Endodermal cell (in vitro differentiated cells): ENCODE measurements at regions not wholly inside any gene's neighbourhood (a gene's known extent, or its start where the extent isn't known, plus 50 kb on each side); places are given as distances from the start of the nearest gene placed in this dataset.

Experiments
- DNase-seq: peaks from one replicate; pipeline ENCODE4 v3.0.0-alpha.2; 2017
- H3K27ac ChIP-seq: 2 replicates; pipeline ENCODE4 v1.5.1; 2013; ENCODE audit warnings: mild to moderate bottlenecking, low read depth, low read length, moderate library complexity
- H3K27me3 ChIP-seq: 2 replicates; pipeline ENCODE4 v1.6.1; 2013; ENCODE audit warnings: mild to moderate bottlenecking, low read length, moderate library complexity; ENCODE audit not compliant: insufficient read depth, control insufficient read depth, poor library complexity, severe bottlenecking
- H3K36me3 ChIP-seq: 2 replicates; pipeline ENCODE4 v1.7.0; 2013; ENCODE audit warnings: mild to moderate bottlenecking, low read length, moderate library complexity; ENCODE audit not compliant: control insufficient read depth, insufficient read depth
- H3K4me1 ChIP-seq: one replicate; pipeline ENCODE4 v1.7.0; 2013; ENCODE audit warnings: low read length; ENCODE audit not compliant: control insufficient read depth, insufficient read depth
- H3K4me3 ChIP-seq: 2 replicates; pipeline ENCODE4 v1.5.1; 2013; ENCODE audit warnings: mild to moderate bottlenecking, low read length, moderate library complexity
- H3K9ac ChIP-seq: 2 replicates; pipeline ENCODE4 v1.6.1; 2013; ENCODE audit warnings: mild to moderate bottlenecking, low read length, moderate library complexity; ENCODE audit not compliant: poor library complexity, severe bottlenecking; ENCODE audit errors: extremely low read depth
- H3K9me3 ChIP-seq: 2 replicates; pipeline ENCODE4 v1.6.1; 2013; ENCODE audit warnings: mild to moderate bottlenecking, low read length, moderate library complexity; ENCODE audit not compliant: control insufficient read depth
- H3K27ac Mint-ChIP-seq: 2 replicates; pipeline ENCODE4 v1.8.0; 2020; ENCODE audit warnings: mixed read lengths
- H3K27me3 Mint-ChIP-seq: 2 replicates; pipeline ENCODE4 v1.8.0; 2021; ENCODE audit warnings: mild to moderate bottlenecking, mixed read lengths; ENCODE audit not compliant: insufficient read depth
- H3K36me3 Mint-ChIP-seq: 2 replicates; pipeline ENCODE4 v1.8.0; 2020; ENCODE audit warnings: low read depth, mixed read lengths
- H3K4me1 Mint-ChIP-seq: 2 replicates; pipeline ENCODE4 v1.8.0; 2020; ENCODE audit warnings: mixed read lengths
- H3K4me3 Mint-ChIP-seq: 2 replicates; pipeline ENCODE4 v1.8.0; 2020; ENCODE audit warnings: mild to moderate bottlenecking, moderate library complexity, mixed read lengths
- H3K9me3 Mint-ChIP-seq: 2 replicates; pipeline ENCODE4 v1.8.0; 2020; ENCODE audit warnings: mild to moderate bottlenecking, mixed read lengths
- WGBS, 2 experiments: methylation state at CpG; one replicate each; pipeline versions ENCODE4 v1.1.5 to v1.1.7; 2013; ENCODE audit warnings: missing lambda C conversion rate in 2 of 2, mixed read lengths in 1 of 2; ENCODE audit not compliant: insufficient coverage in 1 of 2, insufficient read length in 1 of 2; 5-methylcytosine and 5-hydroxymethylcytosine counted together
- TF ChIP-seq, protein P1 (sequence below): fragments of 200-600 bp; sonication (generic); conservative IDR thresholded peaks from 2 replicates; pipeline ENCODE4 v1.5.0; 2021; ENCODE audit warnings: antibody characterized with exemption, mild to moderate bottlenecking

- Mint-ChIP-seq H3K27me3 (peaks cover 3% of the 10 kb centered on the region), H3K4me3 (no peak overlapping the region), H3K9me3 (peaks cover 3% of the 10 kb centered on the region), H3K27ac (no peak overlapping the region), H3K36me3 (no peaks in the 10 kb centered on the region), H3K4me1 (peaks cover 6% of the 10 kb centered on the region)
- H3K4me1 ChIP-seq, result no peaks in the 10 kb centered on the region
- H3K27me3 ChIP-seq, result no peaks in the 10 kb centered on the region
- H3K9ac ChIP-seq, result no peak overlapping the region
- H3K4me3 ChIP-seq, result no peak overlapping the region
- WGBS, 2 experiments, result 90 to 100% methylated on average over 2 to 5 of the region's 5 CpGs
- peaks cover 16% of the 10 kb centered on the region for H3K9me3 ChIP-seq
- no peak overlapping the region for H3K27ac ChIP-seq
- no peak for DNase-seq
- TF ChIP-seq, protein P1, sequence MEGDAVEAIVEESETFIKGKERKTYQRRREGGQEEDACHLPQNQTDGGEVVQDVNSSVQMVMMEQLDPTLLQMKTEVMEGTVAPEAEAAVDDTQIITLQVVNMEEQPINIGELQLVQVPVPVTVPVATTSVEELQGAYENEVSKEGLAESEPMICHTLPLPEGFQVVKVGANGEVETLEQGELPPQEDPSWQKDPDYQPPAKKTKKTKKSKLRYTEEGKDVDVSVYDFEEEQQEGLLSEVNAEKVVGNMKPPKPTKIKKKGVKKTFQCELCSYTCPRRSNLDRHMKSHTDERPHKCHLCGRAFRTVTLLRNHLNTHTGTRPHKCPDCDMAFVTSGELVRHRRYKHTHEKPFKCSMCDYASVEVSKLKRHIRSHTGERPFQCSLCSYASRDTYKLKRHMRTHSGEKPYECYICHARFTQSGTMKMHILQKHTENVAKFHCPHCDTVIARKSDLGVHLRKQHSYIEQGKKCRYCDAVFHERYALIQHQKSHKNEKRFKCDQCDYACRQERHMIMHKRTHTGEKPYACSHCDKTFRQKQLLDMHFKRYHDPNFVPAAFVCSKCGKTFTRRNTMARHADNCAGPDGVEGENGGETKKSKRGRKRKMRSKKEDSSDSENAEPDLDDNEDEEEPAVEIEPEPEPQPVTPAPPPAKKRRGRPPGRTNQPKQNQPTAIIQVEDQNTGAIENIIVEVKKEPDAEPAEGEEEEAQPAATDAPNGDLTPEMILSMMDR, result no peak
- no peaks in the 10 kb centered on the region for H3K36me3 ChIP-seq
These were observed 532.0 kb downstream of the CDH11 start for GRCh38 chr16:64589836-64590235.

GRCh38 chr16:64586781-64587180, 535.1 kb downstream of the CDH11 start:
- no peak overlapping the region for H3K9ac ChIP-seq
- WGBS, 2 experiments, result 50% methylated on average over 3 of the region's 3 CpGs; no CpG with 5 or more reads in 1 of the 2 experiments

GRCh38 chr16:64585367-64585766, 536.5 kb downstream of the CDH11 start:
- Mint-ChIP-seq H3K4me1 (peaks cover 6% of the 10 kb centered on the region), H3K27ac (no peak overlapping the region), H3K27me3 (no peaks in the 10 kb centered on the region), H3K36me3 (no peaks in the 10 kb centered on the region), H3K4me3 (no peak overlapping the region), H3K9me3 (no peaks in the 10 kb centered on the region)
- Histone ChIP-seq H3K36me3 (no peaks in the 10 kb centered on the region), H3K4me3 (no peak overlapping the region), H3K9me3 (peaks cover 5% of the 10 kb centered on the region), H3K4me1 (no peaks in the 10 kb centered on the region), H3K27me3 (no peaks in the 10 kb centered on the region), H3K9ac (no peak overlapping the region), H3K27ac (no peak overlapping the region)
- DNase-seq, result no peak
- TF ChIP-seq, protein P1, result no peak

More at GRCh38 chr16:64586781-64587180, 535.1 kb downstream of the CDH11 start:
- H3K36me3 Mint-ChIP-seq, result no peaks in the 10 kb centered on the region
- H3K4me1 ChIP-seq, result no peaks in the 10 kb centered on the region
- peak; percentile 45 for DNase-seq
- no peak overlapping the region for H3K27ac ChIP-seq
- H3K27ac Mint-ChIP-seq, result no peak overlapping the region
- TF ChIP-seq, protein P1, result no peak
- H3K4me3 ChIP-seq, result no peak overlapping the region
- H3K36me3 ChIP-seq, result no peaks in the 10 kb centered on the region
- no peaks in the 10 kb centered on the region for H3K27me3 ChIP-seq
- peaks cover 6% of the 10 kb centered on the region for H3K4me1 Mint-ChIP-seq
- H3K4me3 Mint-ChIP-seq, result no peak overlapping the region
- peaks cover 3% of the 10 kb centered on the region for H3K9me3 Mint-ChIP-seq
- peaks cover 16% of the 10 kb centered on the region for H3K9me3 ChIP-seq
- no peaks in the 10 kb centered on the region for H3K27me3 Mint-ChIP-seq
